ENCODE measurements at regions not wholly inside any gene's neighbourhood (a gene's known extent, or its start where the extent isn't known, plus 50 kb on each side); places are given as distances from the start of the nearest gene placed in this dataset.

- no peak for DNase-seq
Observed at GRCh38 chrX:22396408-22396807, 123.7 kb downstream of the CBLL2 start.

GRCh38 chrX:22397566-22397965 lies 124.9 kb downstream of the CBLL2 start:
- DNase-seq = no peak

GRCh38 chrX:22399437-22400192 lies 126.9 kb downstream of the CBLL2 start:
- DNase-seq = no peak

- no peak for DNase-seq
Observed at GRCh38 chrX:22404297-22404696, 131.6 kb downstream of the CBLL2 start.

GRCh38 chrX:22406201-22406737 lies 133.6 kb downstream of the CBLL2 start:
- no peak for DNase-seq

- no peak for DNase-seq
Observed at GRCh38 chrX:22409418-22409817, 136.7 kb downstream of the CBLL2 start.

- no peak for DNase-seq
Observed at GRCh38 chrX:22424122-22424915, 151.6 kb downstream of the CBLL2 start.

GRCh38 chrX:22424919-22425318 lies 152.2 kb downstream of the CBLL2 start:
- no peak for DNase-seq

GRCh38 chrX:22429704-22430103 lies 157.0 kb downstream of the CBLL2 start:
- DNase-seq = no peak

GRCh38 chrX:22430701-22431100 lies 158.0 kb downstream of the CBLL2 start:
- no peak for DNase-seq

- no peak for DNase-seq
Observed at GRCh38 chrX:22433292-22434070, 160.8 kb downstream of the CBLL2 start.

- no peak for DNase-seq
Observed at GRCh38 chrX:22445880-22446279, 173.2 kb downstream of the CBLL2 start.

GRCh38 chrX:22462959-22463358 lies 190.2 kb downstream of the CBLL2 start:
- no peak for DNase-seq

- no peak for DNase-seq
Observed at GRCh38 chrX:22467571-22467970, 194.9 kb downstream of the CBLL2 start.

- DNase-seq = no peak
Observed at GRCh38 chrX:22481436-22481835, 208.7 kb downstream of the CBLL2 start.

GRCh38 chrX:22486296-22486695 lies 213.6 kb downstream of the CBLL2 start:
- no peak for DNase-seq

- no peak for DNase-seq
Observed at GRCh38 chrX:22516893-22517292, 244.2 kb downstream of the CBLL2 start.

GRCh38 chrX:22520128-22520828 lies 247.6 kb downstream of the CBLL2 start:
- no peak for DNase-seq

GRCh38 chrX:22526339-22526738 lies 253.6 kb downstream of the CBLL2 start:
- DNase-seq = no peak

GRCh38 chrX:22527302-22527701 lies 254.6 kb downstream of the CBLL2 start:
- DNase-seq = no peak

- DNase-seq = no peak
Observed at GRCh38 chrX:22533898-22534297, 261.2 kb downstream of the CBLL2 start.

- DNase-seq = no peak
Observed at GRCh38 chrX:22534643-22535042, 261.9 kb downstream of the CBLL2 start.

Measured in effector CD4-positive, alpha-beta T cell (primary cell).